ENCODE measurements at regions not wholly inside any gene's neighbourhood (a gene's known extent, or its start where the extent isn't known, plus 50 kb on each side); places are given as distances from the start of the nearest gene placed in this dataset.
"Not testable (repeated sequence)": the region's sequence is repeated elsewhere in the genome, so short reads cannot be mapped to it uniquely, and the experiment has no call there.

DNA sequence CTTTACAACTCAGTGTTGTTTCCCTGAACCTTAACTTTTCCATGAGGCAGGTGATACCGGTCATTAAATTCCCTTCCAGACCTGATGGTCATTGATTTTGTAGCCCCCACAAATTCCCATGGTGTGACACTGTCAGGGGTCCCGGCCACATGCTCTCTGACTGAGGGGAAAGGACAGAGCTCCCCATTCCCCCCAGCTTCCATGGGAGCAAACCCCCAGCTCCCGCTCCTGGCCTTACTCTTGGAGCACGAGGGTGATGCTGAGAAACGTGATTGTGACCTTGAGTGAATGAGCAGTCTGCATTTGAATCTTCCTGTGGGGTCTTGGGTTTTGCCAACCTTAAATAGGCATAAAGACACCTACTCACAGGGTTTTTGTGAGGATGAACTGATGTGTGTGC lies 366.8 kb downstream of the RPS6KC1 start:
- no peak overlapping the region for H3K4me3 ChIP-seq (ENCODE audit: control insufficient read depth, low read depth, low read length)
- TF ChIP-seq, protein P1, sequence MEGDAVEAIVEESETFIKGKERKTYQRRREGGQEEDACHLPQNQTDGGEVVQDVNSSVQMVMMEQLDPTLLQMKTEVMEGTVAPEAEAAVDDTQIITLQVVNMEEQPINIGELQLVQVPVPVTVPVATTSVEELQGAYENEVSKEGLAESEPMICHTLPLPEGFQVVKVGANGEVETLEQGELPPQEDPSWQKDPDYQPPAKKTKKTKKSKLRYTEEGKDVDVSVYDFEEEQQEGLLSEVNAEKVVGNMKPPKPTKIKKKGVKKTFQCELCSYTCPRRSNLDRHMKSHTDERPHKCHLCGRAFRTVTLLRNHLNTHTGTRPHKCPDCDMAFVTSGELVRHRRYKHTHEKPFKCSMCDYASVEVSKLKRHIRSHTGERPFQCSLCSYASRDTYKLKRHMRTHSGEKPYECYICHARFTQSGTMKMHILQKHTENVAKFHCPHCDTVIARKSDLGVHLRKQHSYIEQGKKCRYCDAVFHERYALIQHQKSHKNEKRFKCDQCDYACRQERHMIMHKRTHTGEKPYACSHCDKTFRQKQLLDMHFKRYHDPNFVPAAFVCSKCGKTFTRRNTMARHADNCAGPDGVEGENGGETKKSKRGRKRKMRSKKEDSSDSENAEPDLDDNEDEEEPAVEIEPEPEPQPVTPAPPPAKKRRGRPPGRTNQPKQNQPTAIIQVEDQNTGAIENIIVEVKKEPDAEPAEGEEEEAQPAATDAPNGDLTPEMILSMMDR (IDR thresholded peaks at IDR 0.05; ENCODE audit: control insufficient read depth, insufficient read depth, low read depth, low read length, missing control alignments), result no peak
- DNase-seq (ENCODE audit: low read depth), result no peak

DNA sequence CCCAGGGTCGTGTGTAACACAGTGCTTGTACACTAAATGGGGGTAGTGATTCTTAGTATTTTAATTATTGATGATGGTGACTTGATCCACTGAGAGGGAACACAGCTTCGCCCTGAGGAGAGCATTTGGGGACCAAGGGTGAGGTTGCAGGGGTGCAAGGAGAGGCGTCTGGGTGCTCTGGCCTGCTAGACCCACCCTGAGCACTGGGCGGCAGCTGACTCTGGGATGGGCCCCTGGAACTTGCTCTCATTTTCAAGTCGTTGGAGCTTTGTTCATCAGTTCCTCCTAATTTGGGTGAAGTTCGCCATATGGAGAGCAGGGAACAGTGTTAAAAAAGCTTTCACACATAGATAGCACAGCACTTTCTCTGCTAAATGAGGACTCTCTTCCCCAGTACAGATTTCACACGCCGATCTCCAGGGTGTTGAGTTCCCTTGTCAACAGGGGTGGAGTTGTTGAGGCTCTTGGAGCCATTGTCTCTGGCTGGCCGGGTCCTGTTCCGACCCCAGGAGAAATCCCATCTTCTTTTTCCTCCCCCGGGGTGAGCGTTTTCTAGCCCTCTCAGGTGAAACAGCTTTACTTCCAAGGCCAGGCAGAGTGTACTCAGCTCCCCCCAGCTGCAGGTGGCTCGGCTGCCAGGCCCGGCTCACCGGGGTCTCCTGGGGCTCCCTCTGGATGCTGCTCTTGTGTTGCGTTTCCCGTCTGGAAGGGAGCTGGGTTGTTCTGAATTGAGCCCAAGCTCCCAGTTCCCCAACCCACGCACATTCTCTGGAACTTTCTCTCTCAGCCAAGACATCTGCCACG lies 367.4 kb downstream of the RPS6KC1 start:
- TF ChIP-seq, protein P1 (IDR thresholded peaks at IDR 0.05; ENCODE audit: control insufficient read depth, insufficient read depth, low read depth, low read length, missing control alignments), result no peak
- no peak overlapping the region for H3K4me3 ChIP-seq (ENCODE audit: control insufficient read depth, low read depth, low read length)
- DNase-seq (ENCODE audit: low read depth), result no peak

DNA sequence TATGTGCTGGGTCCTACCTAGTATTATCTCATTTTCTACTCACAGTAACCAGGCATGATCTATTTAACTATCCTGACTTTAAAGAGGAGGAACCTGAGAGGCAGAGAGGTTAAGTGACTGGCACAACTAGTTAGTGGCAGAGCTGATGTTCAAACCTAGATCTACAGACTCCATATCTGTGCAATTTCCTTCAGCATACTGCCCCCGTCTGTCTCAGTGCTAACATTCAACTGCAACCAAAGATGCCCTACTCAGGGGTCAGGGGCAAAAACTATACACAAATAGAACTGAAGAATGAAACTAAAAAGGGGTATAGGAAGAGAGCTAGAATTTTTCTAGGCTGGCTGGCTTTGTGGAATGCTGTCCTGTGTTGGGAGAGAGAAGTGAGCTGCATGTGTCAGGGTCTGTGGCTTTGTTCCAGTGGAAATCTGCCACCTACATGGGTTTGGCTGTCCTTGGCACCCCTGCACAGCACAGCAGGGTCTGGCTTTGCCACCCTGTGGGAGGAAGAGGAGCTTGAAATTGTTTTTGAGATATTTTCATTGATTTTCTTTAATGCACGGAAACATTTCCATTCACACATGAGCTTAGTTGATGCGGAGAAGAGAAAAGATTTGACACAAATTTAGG lies 368.5 kb downstream of the RPS6KC1 start:
- TF ChIP-seq, protein P1 (IDR thresholded peaks at IDR 0.05; ENCODE audit: control insufficient read depth, insufficient read depth, low read depth, low read length, missing control alignments), result no peak
- H3K4me3 ChIP-seq (ENCODE audit: control insufficient read depth, low read depth, low read length), result no peak overlapping the region
- no peak for DNase-seq (ENCODE audit: low read depth)

DNA sequence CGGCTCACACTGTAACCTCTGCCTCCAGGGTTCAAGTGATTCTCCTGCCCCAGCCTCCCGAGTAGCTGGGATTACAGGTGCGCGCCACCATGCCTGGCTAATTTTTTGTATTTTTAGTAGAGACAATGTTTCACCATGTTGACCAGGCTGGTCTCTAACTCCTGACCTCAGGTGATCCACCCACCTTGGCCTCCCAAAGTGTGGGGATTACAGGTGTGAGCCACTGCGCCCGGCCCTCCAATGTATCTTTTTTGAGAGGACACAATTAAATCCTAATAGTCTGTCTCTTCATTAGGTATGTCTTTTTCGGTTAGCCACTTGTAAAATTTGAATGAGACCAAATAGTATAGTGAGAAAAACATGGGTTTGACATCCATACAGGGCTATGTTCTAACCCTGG lies 370.1 kb downstream of the RPS6KC1 start:
- DNase-seq (ENCODE audit: low read depth); H3K4me3 ChIP-seq (ENCODE audit: control insufficient read depth, low read depth, low read length): not testable (repeated sequence)

DNA sequence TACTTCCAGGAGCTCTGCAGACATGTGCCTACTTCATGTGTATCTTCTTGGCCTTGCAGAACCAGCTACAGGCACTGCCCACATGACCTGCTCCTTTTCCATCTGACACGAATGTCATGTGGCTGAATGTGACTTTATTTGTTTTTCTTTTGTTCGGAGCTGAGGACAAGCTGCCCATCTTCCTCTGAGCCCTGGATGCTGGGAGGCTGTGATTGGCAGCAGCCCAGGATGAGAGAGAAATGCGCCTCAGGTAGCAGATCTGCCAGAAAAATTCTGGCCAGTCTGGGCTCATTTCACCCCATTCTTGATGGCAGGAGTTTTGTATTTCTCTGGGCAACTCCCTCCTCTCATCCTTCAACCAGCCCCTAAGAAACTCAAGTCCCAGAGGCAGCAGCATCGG lies 372.0 kb downstream of the RPS6KC1 start:
- TF ChIP-seq, protein P1 (IDR thresholded peaks at IDR 0.05; ENCODE audit: control insufficient read depth, insufficient read depth, low read depth, low read length, missing control alignments), result no peak
- DNase-seq (ENCODE audit: low read depth), result no peak
- no peak overlapping the region for H3K4me3 ChIP-seq (ENCODE audit: control insufficient read depth, low read depth, low read length)

DNA sequence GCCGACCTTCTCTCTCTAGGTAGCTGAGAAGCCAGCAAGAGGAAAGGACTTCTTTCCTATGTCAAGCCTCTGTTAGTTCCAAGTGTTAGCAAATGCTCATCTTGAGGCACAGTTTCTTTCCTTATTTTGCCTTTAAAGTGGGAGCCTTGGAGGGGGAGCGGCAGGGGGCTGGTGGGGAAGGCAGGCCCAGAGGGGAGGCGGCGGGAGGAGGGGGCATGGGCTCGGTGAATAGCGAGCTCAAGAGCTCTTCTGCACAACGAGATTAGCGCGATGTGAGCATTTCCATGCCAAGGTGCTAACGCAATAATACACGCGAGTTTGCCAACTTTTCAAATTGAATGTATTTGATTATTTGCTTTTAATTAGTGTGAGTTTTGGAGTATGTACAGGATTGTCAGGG lies 372.6 kb downstream of the RPS6KC1 start:
- TF ChIP-seq, protein P1 (IDR thresholded peaks at IDR 0.05; ENCODE audit: control insufficient read depth, insufficient read depth, low read depth, low read length, missing control alignments), result no peak
- no peak overlapping the region for H3K4me3 ChIP-seq (ENCODE audit: control insufficient read depth, low read depth, low read length)
- no peak for DNase-seq (ENCODE audit: low read depth)

DNA sequence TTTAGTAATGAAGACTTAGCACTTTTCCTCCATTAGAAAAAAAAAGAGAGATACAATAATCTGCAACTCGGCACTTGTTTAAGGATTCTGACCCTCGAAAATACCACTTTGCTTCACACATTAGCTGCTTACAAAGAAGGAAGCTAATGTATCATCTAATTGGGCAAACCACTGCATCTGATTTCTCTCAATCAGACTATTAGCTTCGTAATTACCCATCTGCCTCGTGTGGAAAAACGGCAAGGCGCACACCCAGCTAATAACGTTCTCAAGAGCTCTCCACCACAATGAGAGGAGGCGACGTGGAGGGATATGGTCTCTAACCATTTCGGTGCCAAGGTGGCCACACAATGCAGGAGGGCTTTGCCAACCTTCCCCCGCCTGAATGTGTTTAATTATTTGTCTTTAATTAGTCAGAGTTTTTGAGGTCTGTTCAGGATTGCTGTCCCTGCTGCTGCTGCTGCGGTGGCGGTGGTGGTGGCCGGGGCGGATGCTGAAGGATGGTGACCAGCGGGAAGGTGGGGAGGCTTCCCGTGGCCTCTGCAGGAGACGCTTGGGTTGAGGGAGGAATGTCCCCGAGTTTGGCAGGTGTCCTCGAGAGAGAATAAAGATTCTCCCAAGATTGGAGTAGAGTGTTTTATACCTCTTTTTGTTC lies 374.5 kb downstream of the RPS6KC1 start:
- TF ChIP-seq, protein P1 (IDR thresholded peaks at IDR 0.05; ENCODE audit: control insufficient read depth, insufficient read depth, low read depth, low read length, missing control alignments), result no peak
- H3K4me3 ChIP-seq (ENCODE audit: control insufficient read depth, low read depth, low read length), result no peak overlapping the region
- DNase-seq (ENCODE audit: low read depth), result no peak

All from AG09309 (cell line).